ENCODE measurements at regions not wholly inside any gene's neighbourhood (a gene's known extent, or its start where the extent isn't known, plus 50 kb on each side); places are given as distances from the start of the nearest gene placed in this dataset.
"Not testable (repeated sequence)": the region's sequence is repeated elsewhere in the genome, so short reads cannot be mapped to it uniquely, and the experiment has no call there.

DNA sequence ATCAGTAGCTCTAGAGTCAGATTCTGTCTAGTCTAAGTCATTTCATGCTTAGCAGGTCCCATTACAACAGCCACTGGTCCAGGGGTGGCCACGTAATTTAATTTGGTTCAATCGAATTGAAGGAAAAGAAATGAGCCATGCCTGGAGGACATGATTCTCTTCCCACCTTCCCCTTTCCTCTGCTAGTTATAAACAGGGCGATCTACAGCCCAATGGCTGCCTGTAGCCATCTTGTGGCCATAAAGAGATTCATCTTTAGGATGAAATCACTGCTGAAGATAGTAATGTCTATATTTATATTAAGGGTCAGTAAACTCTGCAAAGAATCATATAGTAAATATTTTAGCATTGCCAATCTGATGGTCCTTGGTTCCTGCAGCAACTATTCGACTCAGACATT is 107.4 kb downstream of the SPDYE17 start:
- H3K9me3 ChIP-seq; intact Hi-C loops (cut with DNase I); ATAC-seq; H3K27ac ChIP-seq; H3K36me3 ChIP-seq; H3K27me3 ChIP-seq; H3K4me3 ChIP-seq; H3K4me1 ChIP-seq; DNase-seq: not testable (repeated sequence)
- WGBS, 4 donors = 65 to 89% (median 87%) methylated on average over 4 of the region's 4 CpGs

DNA sequence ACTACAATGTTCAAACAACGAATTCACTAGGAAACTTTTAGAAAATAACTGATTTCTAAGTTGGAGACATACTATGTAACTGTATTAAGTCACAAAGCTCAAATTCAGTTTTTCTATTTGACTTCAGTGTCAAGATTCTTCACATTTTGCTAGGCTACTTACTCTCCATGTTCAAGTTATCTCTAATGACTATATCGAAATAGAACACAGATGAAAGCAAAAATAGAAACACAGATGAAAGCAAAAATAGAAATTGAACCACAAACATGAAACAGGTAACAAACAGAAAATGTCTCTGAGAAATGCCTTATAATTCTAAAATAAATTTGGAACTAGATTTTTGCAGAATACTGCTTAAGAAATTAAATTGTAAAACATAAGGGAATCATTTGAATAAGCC is 113.5 kb downstream of the SPDYE17 start:
- H3K4me1 ChIP-seq; ATAC-seq; H3K36me3 ChIP-seq; H3K9me3 ChIP-seq; DNase-seq; intact Hi-C loops (cut with DNase I); H3K4me3 ChIP-seq; H3K27me3 ChIP-seq: not testable (repeated sequence)
- peak overlapping the region in 1 of 12 donors; percentile 6 for H3K27ac ChIP-seq
- WGBS, 4 donors = 49 to 66% (median 58%) methylated on average over 2 of the region's 2 CpGs

DNA sequence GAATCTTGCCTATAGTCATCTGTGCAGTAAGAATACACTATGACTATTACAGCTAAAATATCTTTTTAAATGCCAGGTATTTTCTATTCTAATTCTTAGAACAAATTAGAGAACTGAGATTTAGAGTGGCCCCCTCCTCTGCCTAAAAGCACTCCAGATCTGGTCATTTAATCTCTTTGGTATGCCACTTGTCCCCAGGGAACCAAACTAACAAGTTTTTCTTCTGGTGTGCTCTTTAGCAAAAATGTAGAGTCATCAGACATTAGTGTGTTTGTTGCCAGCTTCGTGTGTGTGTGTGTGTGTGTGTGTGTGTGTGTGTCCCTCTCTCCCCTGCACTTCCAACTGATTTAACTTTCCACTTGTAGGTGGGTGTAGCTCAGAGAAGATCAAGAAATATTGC is 117.8 kb downstream of the SPDYE17 start:
- H3K27me3 ChIP-seq = not testable (repeated sequence)

DNA sequence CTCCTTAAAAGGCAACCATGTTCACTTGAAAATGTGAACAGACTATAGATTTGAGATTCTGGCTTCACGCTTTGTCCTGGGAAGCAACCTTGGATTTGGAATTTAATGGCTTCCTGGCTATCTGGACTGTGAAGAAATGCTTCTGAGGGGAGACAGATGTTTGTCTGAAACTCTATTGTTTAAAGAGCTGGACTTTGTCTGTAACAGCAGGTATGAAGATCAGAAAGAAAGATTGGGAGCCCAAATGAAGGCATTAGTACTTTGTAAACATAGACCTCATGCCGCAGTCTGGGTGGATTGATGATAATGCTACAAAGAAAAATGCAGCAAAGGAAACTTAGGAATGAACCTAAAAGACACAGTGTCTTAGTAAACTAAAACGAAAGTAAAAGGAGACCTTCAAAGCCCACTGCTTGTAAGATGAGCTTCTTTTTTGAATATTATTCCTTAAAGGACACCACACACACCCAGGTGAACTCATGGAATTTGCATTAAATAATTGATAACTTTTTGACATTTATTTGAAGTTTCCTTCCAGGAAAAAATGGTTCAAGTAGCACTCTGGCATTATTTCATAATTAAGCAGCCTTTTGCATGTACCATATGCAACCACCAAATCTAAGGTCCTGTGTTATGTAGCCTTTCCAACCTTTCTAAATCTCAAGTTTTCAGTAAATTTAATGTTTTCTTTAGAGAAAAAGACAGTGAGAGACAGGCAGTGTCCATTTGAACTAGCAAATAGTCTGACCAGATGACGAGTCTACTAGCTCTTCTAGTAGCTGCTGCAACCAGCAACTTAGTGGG is 119.9 kb downstream of the SPDYE17 start:
- peak overlapping the region in 1 of 12 donors; percentile 19 for H3K27ac ChIP-seq
- intact Hi-C loops (cut with DNase I); ATAC-seq; H3K36me3 ChIP-seq; H3K27me3 ChIP-seq; DNase-seq; H3K9me3 ChIP-seq; H3K4me1 ChIP-seq: not testable (repeated sequence)
- H3K4me3 ChIP-seq = peak overlapping the region in 10 of 12 donors; percentile 4 to 44 (median 18)
- WGBS, 4 donors = 39 to 50% (median 44%) methylated on average over 4 of the region's 4 CpGs

More for the DNA sequence above, 117.8 kb downstream of the SPDYE17 start:
- H3K4me1 ChIP-seq; DNase-seq; H3K36me3 ChIP-seq; H3K9me3 ChIP-seq; ATAC-seq; intact Hi-C loops (cut with DNase I); H3K27ac ChIP-seq; H3K4me3 ChIP-seq: not testable (repeated sequence)
- 0 to 43% (median 10%) methylated on average over 1 of the region's 1 CpG; no CpG with 5 or more reads in 1 of the 4 donors for WGBS, 4 donors

DNA sequence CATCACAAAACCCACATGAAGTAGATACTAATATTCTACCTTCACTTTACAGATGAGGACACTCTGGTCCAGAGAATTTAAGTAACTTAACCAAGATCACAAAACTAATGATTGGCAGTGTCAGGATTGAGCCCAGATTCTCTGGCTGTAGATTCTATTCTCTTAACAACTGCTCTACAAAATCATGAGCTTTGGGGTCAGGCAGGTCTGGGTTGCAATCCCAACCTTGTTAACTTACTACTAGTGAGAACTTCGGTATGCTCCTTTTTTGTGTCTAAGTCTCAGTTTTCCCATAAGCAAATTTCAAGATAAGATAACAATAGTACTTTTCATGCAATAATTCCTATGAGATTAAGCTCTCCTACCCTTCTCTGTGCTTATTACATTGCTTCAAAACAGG is 127.5 kb downstream of the SPDYE17 start:
- ATAC-seq; H3K27ac ChIP-seq; H3K4me1 ChIP-seq; intact Hi-C loops (cut with DNase I); H3K27me3 ChIP-seq; H3K36me3 ChIP-seq; H3K9me3 ChIP-seq; DNase-seq; H3K4me3 ChIP-seq: not testable (repeated sequence)
- no CpG with 5 or more reads among the region's 1 CpG for WGBS, 4 donors

DNA sequence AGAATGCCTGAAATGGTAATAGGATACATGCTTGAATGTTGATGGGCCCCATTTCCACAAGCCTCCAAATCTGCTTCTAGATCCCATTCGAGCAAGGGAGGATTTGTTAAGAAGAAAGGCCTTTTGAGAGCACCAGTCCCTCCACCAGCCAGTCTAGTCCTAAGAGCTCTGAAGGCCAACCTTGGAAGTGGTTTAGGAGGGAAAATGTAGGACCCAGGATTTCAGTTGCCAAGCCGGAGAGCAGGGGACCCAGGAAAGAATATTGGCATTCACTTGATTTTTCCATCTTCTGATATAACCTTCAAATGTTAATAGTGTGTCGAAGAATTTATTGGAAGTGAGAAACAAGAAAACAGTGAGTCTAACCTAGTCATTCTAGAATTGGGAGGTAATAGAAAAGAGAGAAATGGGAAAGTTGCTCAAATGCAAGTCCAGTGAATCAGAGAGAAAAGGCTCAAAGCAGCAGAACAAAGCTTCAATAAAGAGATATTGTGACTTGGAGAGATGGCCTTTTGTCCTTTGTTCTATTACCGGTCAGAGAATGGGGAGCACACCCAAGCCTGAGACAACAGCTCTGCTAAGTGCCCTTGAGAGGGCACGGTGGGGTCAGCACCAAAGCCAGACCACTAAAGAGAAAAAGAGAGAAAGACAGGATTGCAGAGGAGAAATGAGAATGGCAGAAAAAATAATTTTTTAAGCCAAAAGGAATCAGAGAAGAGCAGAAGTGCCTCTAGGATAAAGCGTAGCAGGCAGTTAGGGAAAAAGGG is 130.0 kb downstream of the SPDYE17 start:
- 76 to 92% (median 89%) methylated on average over 5 to 6 of the region's 6 CpGs for WGBS, 4 donors
- H3K9me3 ChIP-seq; ATAC-seq; H3K27ac ChIP-seq; intact Hi-C loops (cut with DNase I); H3K36me3 ChIP-seq; H3K4me3 ChIP-seq; DNase-seq; H3K27me3 ChIP-seq; H3K4me1 ChIP-seq: not testable (repeated sequence)

DNA sequence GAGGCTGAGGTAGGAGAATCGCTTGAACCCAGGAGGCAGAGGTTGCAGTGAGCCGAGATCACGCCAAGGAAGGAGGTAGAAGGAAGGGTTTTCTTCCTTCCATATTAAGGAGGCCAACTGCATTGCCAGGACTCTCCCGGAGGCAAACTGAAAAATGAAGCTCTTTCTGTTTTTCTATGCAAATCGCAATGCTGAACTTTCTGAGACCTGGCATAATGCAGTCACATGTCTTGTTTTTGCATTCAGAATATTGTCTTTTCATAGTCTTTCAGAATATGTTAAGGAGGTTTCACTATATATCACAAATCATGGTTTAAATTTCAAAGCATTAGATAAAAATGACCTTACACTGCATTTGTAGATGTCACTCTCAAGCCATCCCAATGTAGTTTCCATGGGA is 133.4 kb downstream of the SPDYE17 start:
- DNase-seq; H3K27ac ChIP-seq; H3K27me3 ChIP-seq; H3K4me1 ChIP-seq; H3K9me3 ChIP-seq; H3K4me3 ChIP-seq; intact Hi-C loops (cut with DNase I); ATAC-seq; H3K36me3 ChIP-seq: not testable (repeated sequence)
- WGBS, 4 donors = 87 to 98% (median 91%) methylated on average over 4 to 5 of the region's 5 CpGs

DNA sequence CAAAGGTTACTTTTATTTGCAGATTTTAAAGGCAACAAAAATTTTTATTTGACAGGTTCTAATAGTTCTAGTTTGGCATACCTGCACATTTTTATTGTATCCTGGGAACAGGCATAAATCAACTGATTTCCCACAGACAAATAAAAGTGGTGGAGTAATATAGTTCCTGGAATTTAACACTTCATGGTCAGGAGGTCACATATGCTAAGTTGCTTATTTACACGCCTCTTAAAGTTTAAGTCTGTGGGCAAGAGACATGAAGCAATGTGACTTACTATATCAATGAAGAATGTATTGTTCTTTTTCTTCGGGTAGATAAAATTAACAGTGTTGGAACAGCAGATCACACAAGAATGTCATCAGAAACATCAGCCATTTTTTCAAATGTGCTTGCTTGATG is 135.2 kb downstream of the SPDYE17 start:
- H3K27me3 ChIP-seq; H3K9me3 ChIP-seq; ATAC-seq; H3K36me3 ChIP-seq; H3K27ac ChIP-seq; intact Hi-C loops (cut with DNase I); H3K4me3 ChIP-seq; DNase-seq; H3K4me1 ChIP-seq: not testable (repeated sequence)
- 52 to 88% (median 73%) methylated on average over 2 of the region's 2 CpGs for WGBS, 4 donors

DNA sequence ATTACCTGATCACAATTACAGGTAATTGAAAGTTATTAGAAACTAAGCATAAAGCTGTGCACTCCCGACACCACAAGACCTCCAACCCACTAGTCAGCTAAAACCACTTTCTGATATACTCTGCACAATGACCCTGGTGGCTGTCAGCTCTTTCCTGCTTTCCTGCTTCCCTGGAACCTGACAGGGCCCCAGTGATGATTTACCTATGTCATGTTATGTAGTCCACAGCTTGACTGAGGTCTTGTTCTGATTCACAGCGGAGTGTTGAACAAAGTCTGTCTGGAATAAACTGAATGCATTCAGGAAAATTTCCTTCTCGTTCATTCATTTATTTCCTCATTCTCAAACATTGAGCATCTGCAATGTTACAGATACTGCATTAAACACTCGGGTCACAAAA is 136.5 kb downstream of the SPDYE17 start:
- not testable (repeated sequence) for ATAC-seq

DNA sequence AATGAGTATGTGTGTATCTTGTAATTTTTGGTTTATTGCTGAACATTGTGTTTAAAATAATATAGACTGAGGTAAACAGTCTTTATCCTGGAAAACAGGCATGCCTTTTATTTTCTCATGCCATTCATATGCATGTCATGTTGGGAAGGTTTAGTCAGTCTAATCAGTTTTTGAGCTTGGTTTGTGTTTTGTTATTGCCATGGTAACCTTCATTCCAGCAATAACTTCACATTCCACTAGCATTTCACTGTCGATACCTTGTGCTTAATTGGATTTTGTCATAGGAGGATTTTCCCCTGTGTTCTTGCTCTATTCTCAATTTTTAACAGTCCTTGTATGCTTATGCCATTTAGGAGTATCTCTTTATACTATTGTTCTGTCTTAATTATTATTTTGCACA is 140.4 kb downstream of the SPDYE17 start:
- H3K9me3 ChIP-seq; H3K27me3 ChIP-seq; H3K4me1 ChIP-seq; ATAC-seq; H3K4me3 ChIP-seq; H3K27ac ChIP-seq; H3K36me3 ChIP-seq; intact Hi-C loops (cut with DNase I); DNase-seq: not testable (repeated sequence)
- 46 to 61% (median 52%) methylated on average over 1 of the region's 1 CpG for WGBS, 4 donors

More for the DNA sequence above, 136.5 kb downstream of the SPDYE17 start:
- DNase-seq; H3K27ac ChIP-seq; H3K36me3 ChIP-seq; H3K9me3 ChIP-seq; H3K27me3 ChIP-seq; H3K4me3 ChIP-seq; H3K4me1 ChIP-seq; intact Hi-C loops (cut with DNase I): not testable (repeated sequence)
- WGBS, 4 donors = 76 to 90% (median 86%) methylated on average over 4 of the region's 4 CpGs

DNA sequence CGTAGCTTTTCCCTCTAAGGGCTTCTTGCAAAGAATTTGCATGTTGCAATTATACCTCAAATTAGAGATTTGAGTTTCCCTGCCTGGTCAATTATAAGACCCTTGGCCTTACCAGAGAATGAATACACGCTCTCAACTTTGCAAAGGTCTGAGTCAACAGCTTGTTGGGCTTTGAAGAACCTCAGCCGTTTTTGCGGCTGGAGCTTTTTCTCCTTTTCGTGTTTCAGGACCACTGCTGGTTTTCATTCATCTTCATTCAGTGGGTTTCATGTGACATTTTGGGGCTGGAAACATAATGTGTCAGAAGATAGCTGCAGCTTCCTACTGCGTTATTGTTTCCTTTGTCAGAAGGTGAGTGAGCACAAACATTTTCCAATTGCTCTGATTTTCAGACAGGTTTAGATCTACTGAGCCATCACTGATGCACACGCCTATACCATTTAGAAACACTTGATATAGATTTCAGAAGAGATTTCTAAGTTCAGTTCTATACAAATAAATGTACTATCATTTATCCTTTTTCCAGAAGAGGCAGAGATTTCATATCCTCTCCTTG is 152.3 kb downstream of the SPDYE17 start:
- intact Hi-C loops (cut with DNase I); ATAC-seq; H3K4me1 ChIP-seq; H3K27me3 ChIP-seq; DNase-seq; H3K9me3 ChIP-seq; H3K4me3 ChIP-seq; H3K36me3 ChIP-seq; H3K27ac ChIP-seq: not testable (repeated sequence)
- WGBS, 4 donors = 77 to 87% (median 81%) methylated on average over 5 to 7 of the region's 7 CpGs

Measured in heart left ventricle (tissue), 16 donors.